ENCODE measurements at regions not wholly inside any gene's neighbourhood (a gene's known extent, or its start where the extent isn't known, plus 50 kb on each side); places are given as distances from the start of the nearest gene placed in this dataset.

GRCh38 chr13:34419025-34419424 is 523.0 kb upstream of the NBEA start:
- DNase-seq: peak; percentile 21

- DNase-seq: no peak
These were observed 522.3 kb upstream of the NBEA start for GRCh38 chr13:34419755-34420154.

- DNase-seq: no peak
These were observed 521.2 kb upstream of the NBEA start for GRCh38 chr13:34420702-34421346.

- no peak for DNase-seq
These were observed 520.7 kb upstream of the NBEA start for GRCh38 chr13:34421347-34421719.

GRCh38 chr13:34421858-34422475 is 520.1 kb upstream of the NBEA start:
- DNase-seq: no peak

- no peak for DNase-seq
These were observed 519.1 kb upstream of the NBEA start for GRCh38 chr13:34422956-34423355.

- DNase-seq: no peak
These were observed 516.6 kb upstream of the NBEA start for GRCh38 chr13:34425327-34425949.

GRCh38 chr13:34428911-34429310 is 513.2 kb upstream of the NBEA start:
- no peak for DNase-seq

GRCh38 chr13:34430294-34430693 is 511.8 kb upstream of the NBEA start:
- peak; percentile 53 for DNase-seq

GRCh38 chr13:34431827-34432581 is 510.1 kb upstream of the NBEA start:
- no peak for DNase-seq

GRCh38 chr13:34435338-34435737 is 506.7 kb upstream of the NBEA start:
- DNase-seq: peak; percentile 44

- DNase-seq: no peak
These were observed 504.2 kb upstream of the NBEA start for GRCh38 chr13:34437873-34438272.

- no peak for DNase-seq
These were observed 489.2 kb upstream of the NBEA start for GRCh38 chr13:34452831-34453230.

- DNase-seq: no peak
These were observed 483.0 kb upstream of the NBEA start for GRCh38 chr13:34458756-34459715.

GRCh38 chr13:34459856-34460255 is 482.2 kb upstream of the NBEA start:
- DNase-seq: no peak

- DNase-seq: peak; percentile 38
These were observed 479.2 kb upstream of the NBEA start for GRCh38 chr13:34462843-34463242.

- DNase-seq: no peak
These were observed 478.1 kb upstream of the NBEA start for GRCh38 chr13:34464011-34464410.

- DNase-seq: no peak
These were observed 476.6 kb upstream of the NBEA start for GRCh38 chr13:34465423-34465922.

GRCh38 chr13:34466301-34466700 is 475.8 kb upstream of the NBEA start:
- no peak for DNase-seq

GRCh38 chr13:34467450-34468083 is 474.5 kb upstream of the NBEA start:
- no peak for DNase-seq

GRCh38 chr13:34469196-34469986 is 472.7 kb upstream of the NBEA start:
- no peak for DNase-seq
